Middle frontal gyrus (tissue), 1 donor: ENCODE measurements at regions not wholly inside any gene's neighbourhood (a gene's known extent, or its start where the extent isn't known, plus 50 kb on each side); places are given as distances from the start of the nearest gene placed in this dataset.

Experiments
- DNase-seq: peaks from one replicate; pipeline ENCODE4 v3.0.0-alpha.2; 2015; ENCODE audit warnings: low spot score; ENCODE audit errors: extremely low spot score

- DNase-seq: no peak
Measured at GRCh38 chr12:127526925-127527324, 740.0 kb upstream of the TMEM132C start.

DNA sequence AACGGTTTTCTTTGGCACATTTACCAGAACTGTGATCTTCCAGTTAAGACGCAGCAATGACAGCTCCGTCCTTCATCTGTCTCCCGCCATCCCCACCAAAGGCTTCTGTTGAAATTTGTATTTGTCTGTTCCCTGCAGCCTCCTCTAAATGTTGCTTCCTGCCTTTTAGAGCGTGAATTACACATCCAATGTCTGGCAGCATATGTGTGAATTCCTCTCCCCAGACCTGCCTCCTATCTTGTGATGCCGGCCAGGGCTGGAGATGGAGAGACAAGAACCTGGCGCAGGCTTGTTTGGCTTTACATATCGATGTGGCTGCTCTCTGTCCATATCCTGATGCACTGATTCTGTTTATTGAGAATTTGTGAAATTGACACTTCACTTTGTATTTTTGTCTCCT lies 738.4 kb upstream of the TMEM132C start:
- no peak for DNase-seq

DNA sequence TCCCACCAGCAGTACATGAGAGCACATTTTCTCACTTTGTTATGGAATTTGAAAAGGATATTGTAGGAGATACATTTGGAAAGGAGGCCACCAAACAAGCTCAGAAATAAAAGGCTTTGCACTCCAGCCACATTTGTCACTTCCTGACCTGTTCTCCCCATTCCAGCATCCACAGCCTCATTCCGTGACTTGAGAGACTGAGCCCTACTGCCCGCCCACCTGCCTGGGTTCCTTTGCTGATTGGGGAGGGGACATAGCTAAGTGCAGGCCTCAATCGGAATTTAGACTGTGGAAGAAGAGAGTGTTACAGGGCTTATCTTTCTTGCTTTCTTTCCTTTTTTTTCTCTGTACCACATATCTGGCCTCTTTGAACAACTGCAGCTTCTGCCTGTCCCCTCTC lies 735.4 kb upstream of the TMEM132C start:
- no peak for DNase-seq

GRCh38 chr12:127533353-127533752 lies 733.6 kb upstream of the TMEM132C start:
- DNase-seq: no peak

DNA sequence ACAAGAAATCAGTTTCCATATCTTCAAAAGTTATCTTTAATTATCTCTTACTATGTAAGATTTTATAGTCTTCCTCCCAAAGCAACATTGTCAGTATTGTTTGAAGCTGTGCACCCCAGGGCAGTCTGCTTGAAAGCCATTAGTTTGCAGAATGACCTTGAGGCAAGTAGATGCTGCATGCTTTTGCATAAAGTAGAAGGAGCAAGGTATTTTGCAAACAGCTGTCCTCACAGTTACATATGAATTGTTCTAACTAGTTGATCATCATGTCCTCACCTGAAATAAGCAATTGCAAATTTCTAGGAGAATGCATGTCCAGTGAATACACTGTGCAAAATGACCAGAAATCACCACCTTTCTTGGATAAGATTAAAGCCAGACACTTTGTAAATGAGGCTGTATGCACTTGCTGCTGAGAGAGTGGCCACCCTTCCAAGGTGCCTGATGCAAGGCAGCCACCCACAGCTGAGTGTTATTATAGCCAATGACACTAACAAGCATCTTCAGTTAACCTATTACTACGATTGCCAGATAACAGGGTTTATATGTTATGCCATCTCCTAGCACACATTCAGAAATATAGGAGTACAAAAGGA lies 730.0 kb upstream of the TMEM132C start:
- DNase-seq: no peak

- no peak for DNase-seq
Measured at GRCh38 chr12:127538316-127538715, 728.7 kb upstream of the TMEM132C start.

DNA sequence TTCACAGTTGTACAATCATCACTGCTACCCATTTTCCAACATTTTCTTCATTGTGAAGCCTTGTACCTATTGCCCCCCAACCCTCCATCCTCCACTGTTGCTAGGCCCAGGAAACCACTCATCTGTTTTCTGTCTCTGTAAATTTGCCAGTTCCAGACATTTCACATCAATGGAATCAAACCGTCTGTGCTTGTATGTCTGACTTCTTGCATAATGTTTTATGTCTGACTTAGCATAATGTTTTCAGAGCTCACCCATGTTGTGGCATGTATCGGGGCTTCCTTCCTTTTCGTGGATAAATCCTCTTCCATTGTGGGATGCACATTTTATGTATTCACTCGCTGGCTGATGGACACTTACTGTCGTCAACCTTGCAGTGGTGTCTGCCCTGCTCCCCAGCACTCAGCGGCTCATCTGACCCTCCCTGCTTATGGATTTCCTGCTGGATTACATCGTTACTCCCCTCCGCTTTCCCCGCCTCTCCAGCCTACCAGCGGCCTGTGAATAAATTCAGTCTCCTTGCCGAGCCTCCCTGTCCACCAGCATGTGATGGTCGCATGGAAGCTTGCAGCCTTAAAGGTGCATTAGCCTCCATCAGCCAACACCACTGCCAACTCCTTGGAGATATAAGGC lies 727.6 kb upstream of the TMEM132C start:
- no peak for DNase-seq

GRCh38 chr12:127542391-127542790 lies 724.6 kb upstream of the TMEM132C start:
- no peak for DNase-seq

DNA sequence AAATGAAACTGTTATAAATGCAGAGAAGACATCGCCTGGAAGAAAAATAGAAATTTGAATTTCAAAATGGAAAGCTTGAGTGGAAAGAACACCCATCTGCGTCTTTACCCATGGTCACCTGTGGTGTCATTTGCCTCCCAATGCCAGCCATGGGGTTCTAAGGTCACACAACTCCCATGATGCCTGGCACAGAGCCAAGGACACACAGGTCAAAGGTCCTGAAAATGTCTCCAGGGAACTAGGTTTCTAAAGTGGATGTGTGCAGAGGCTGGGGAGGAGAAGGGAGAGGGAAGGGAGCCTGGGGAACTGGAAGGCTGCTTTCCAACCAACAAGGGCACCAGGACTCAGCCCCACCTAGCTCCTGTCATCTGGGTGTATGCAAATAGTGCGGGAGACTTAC lies 724.0 kb upstream of the TMEM132C start:
- no peak for DNase-seq

DNA sequence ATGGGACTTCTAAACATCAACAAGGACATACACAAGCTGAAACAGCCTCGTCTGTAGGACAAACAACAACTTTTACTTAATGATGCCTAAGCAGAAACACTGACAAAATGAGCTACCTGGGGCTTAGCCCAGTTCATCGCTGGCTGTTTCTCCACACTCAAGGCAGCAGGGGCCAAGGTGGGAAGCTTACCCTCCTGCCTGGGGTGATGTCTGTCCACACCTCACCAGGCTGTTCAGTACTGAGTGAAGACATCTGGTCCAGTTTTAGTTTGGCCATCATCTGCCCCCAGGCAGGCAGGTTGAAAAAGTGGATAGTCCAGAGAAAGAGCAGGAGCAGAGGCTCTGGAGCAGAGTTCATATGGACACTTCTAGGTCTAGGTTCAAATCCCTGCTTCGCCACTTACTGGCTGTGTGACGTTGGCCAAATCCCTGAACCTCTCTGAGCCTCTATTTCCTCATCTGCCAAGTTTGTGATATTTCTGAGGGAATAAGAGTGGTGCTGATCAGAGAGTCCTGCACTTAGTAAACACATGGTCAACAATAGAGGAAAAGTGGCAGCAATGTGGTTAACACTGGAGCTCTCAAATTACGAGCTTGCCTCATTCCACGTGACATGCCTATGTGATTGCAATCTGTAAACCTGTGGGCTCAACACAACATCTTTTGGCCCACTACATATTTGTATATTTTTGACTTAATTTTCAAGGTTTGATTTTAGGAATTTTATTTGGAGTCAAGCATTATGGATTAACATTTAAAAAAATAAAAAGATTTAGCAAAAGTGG lies 720.1 kb upstream of the TMEM132C start:
- DNase-seq: no peak

DNA sequence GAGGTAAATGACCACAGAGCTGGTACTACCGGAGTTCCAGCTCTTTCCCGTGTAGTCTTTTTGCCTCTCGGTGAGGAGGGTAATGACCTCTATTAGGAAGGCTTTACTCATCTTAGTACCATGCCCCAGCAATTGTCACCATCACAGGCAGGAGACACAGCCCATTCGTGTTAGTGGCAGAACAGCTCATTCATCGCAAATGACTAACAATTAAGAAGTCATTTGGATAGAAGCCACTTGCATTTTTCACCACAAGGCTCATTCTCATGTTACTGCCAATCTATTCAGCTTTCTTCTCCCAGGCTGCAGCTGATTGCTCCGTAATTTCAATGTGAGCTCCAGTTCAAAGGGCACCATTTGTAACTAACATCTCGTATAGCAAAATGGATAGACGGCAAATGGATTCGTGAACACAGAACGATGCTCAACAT lies 718.8 kb upstream of the TMEM132C start:
- DNase-seq: no peak

DNA sequence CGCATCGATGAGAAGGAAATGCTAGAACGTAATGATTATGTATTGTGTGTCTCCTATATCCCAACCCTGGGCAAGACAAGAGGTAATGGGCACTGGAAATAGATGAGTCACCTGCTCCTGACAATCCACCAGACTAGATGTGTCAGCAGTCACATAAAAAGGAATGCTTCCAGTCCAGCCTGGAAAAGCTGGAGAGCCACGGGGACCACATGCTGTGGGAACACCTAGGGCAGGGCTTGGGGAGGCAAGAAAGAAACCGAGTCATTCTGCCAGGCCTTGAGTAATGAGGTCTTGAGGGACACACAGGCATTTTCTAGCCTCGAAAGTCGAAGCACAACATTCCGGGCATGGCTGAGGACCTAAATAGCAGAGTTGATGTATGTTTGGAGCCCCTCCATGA lies 716.7 kb upstream of the TMEM132C start:
- DNase-seq: no peak

- DNase-seq: no peak
Measured at GRCh38 chr12:127552838-127553237, 714.1 kb upstream of the TMEM132C start.

DNA sequence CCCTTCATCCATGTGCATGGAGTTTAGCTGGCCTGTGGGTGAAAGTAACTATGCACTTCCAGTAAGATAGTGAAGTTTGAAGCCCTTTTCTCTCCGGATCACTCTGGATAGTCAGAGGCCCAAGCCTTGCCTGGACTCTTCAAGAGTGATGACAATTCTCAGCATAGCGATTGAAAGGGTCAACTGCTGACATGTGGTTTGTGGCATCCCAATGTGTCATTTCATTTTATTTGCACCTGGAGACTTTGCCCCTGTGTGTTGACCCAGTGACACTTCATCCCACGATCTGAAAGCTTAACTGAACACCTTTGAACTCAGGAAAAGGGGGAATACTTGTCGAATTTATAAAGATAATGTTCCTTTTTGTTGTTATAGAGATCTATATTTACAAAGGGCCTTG lies 711.9 kb upstream of the TMEM132C start:
- DNase-seq: no peak

- no peak for DNase-seq
Measured at GRCh38 chr12:127556231-127556886, 710.6 kb upstream of the TMEM132C start.

DNA sequence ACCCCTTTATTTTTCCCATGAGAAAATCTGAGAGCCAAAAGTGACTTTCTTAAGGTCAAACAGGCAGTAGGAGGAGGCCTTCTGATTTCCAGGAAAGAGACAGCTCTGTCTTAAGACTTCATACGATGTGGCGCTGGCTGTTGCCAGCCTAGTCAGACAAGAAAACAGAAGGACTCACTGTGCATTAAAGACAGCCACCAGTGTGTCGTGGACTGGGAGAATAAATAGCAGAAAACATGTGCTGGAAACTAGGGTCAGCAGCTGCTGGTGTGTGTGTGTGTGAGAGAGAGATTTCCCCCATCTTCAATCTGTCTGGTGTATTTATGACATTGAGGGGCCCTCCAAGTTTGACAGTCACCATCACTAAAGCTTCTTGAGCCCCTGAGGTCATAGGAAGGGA lies 708.6 kb upstream of the TMEM132C start:
- DNase-seq: no peak

- no peak for DNase-seq
Measured at GRCh38 chr12:127559349-127560040, 707.5 kb upstream of the TMEM132C start.

GRCh38 chr12:127560041-127560478 lies 706.9 kb upstream of the TMEM132C start:
- DNase-seq: no peak

- no peak for DNase-seq
Measured at GRCh38 chr12:127562816-127563215, 704.2 kb upstream of the TMEM132C start.

DNA sequence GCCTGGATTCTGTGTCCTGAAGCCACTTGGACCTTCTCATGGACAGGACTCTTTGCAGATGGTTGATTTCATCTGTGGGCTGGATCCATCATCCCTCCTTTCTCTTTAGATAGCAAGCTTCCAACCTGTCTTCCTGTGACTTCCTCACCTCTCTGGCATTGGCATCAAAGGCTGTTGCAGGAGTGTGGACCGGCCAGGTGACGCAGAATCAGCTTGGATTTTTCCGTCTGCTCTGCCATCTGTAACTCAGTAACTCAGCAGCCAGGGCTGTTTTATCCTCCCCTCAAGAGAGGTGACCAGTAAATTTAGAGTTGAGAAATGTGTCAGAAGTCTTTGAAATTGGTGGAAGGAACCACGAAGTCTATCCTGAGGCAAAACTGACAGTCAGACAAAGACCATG lies 701.7 kb upstream of the TMEM132C start:
- DNase-seq: no peak

DNA sequence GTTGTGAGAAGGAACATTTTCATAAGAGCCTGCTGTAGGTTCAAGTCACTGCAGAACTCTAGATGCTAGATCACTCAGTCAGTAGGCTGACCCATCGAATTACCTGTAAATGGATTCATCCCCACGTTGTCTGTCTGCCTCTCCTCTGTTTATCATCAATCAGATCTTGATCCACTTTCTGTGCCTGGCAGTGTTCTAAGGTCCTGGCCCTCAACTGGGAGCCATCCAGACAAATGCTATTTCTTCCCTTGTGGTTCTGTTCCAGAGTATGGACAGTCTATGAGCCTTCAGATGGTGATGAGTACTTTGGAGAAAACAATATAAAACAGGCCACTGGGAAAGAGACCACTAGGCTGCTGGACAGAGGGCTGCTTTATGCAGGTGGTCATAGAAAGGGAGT lies 699.4 kb upstream of the TMEM132C start:
- no peak for DNase-seq
